ENCODE measurements at regions not wholly inside any gene's neighbourhood (a gene's known extent, or its start where the extent isn't known, plus 50 kb on each side); places are given as distances from the start of the nearest gene placed in this dataset.
"Not testable (repeated sequence)": the region's sequence is repeated elsewhere in the genome, so short reads cannot be mapped to it uniquely, and the experiment has no call there.

- intact Hi-C loops (cut with micrococcal nuclease), result no loop called here
- 70% methylated on average over 1 of the region's 1 CpG for WGBS (ENCODE audit: insufficient coverage)
- Mint-ChIP-seq H3K27me3 (no peaks in the 10 kb centered on the region), H3K9me3 (ENCODE audit: insufficient read depth) (no peaks in the 10 kb centered on the region), H3K4me1 (no peaks in the 10 kb centered on the region), H3K27ac (no peak overlapping the region), H3K4me3 (no peak overlapping the region)
- no peak for TF ChIP-seq EZH2 (IDR thresholded peaks at IDR 0.05; ENCODE audit: borderline replicate concordance, insufficient read depth, low read depth, low read length, poor library complexity, severe bottlenecking)
- TF ChIP-seq CTCF (IDR thresholded peaks at IDR 0.05), result no peak
- Histone ChIP-seq H3K9ac (ENCODE audit: low read length) (no peak overlapping the region), H3K36me3 (replicated peaks in 1 of 2; ENCODE audit: control extremely low read depth in 1 of 2, control insufficient read depth in 1 of 2, extremely low read depth in 1 of 2, insufficient read depth in 2 of 2, low read length in 1 of 2) (no peaks in the 10 kb centered on the region), H3K4me3 (ENCODE audit: control extremely low read depth in 1 of 5, extremely low read depth in 1 of 5, insufficient read depth in 1 of 5, low read depth in 2 of 5, low read length in 4 of 5) (no peak overlapping the region), H4K20me1 (ENCODE audit: control insufficient read depth, insufficient read depth, low read length, poor library complexity, severe bottlenecking) (no peaks in the 10 kb centered on the region), H3K79me2 (ENCODE audit: control insufficient read depth, insufficient read depth, low read length) (no peaks in the 10 kb centered on the region), H3K4me2 (replicated peaks; ENCODE audit: low read depth, low read length, poor library complexity, severe bottlenecking) (no peak overlapping the region), H3K4me1 (ENCODE audit: control insufficient read depth in 2 of 2, insufficient read depth in 2 of 2, low read length in 2 of 2) (no peaks in the 10 kb centered on the region), H3K27me3 (replicated peaks in 1 of 4; ENCODE audit: control extremely low read depth in 1 of 4, control insufficient read depth in 3 of 4, insufficient read depth in 4 of 4, low read length in 3 of 4) (no peaks in the 10 kb centered on the region), H3K27ac (ENCODE audit: low read length in 2 of 2) (no peak overlapping the region), H3K9me3 (ENCODE audit: control extremely low read depth in 1 of 3, control insufficient read depth in 2 of 3, insufficient read depth in 1 of 3, low read length in 2 of 3) (peaks cover 0 to 3% (median 1%) of the 10 kb centered on the region in 3 donors), H2AFZ (ENCODE audit: insufficient read depth, low read depth, low read length, poor library complexity, severe bottlenecking) (no peak overlapping the region)
- DNase-seq, result no peak
- ChIA-PET CTCF (no interaction called here), POLR2A (no interaction called here)
- no peak for ATAC-seq (ENCODE audit: low read depth)
These were observed 179.6 kb upstream of the LMO3 start for GRCh38 chr12:16785524-16785923.

- H3K27me3 ChIP-seq (replicated peaks in 1 of 4; ENCODE audit: control extremely low read depth in 1 of 4, control insufficient read depth in 3 of 4, insufficient read depth in 4 of 4, low read length in 3 of 4); H3K27ac Mint-ChIP-seq; H3K4me3 ChIP-seq (ENCODE audit: control extremely low read depth in 1 of 5, extremely low read depth in 1 of 5, insufficient read depth in 1 of 5, low read depth in 2 of 5, low read length in 4 of 5); H3K4me2 ChIP-seq (replicated peaks; ENCODE audit: low read depth, low read length, poor library complexity, severe bottlenecking); H3K4me1 ChIP-seq (ENCODE audit: control insufficient read depth in 2 of 2, insufficient read depth in 2 of 2, low read length in 2 of 2); H3K4me3 Mint-ChIP-seq; H3K79me2 ChIP-seq (ENCODE audit: control insufficient read depth, insufficient read depth, low read length); H3K9me3 Mint-ChIP-seq (ENCODE audit: insufficient read depth); ATAC-seq (ENCODE audit: low read depth); H3K9ac ChIP-seq (ENCODE audit: low read length); H3K9me3 ChIP-seq (ENCODE audit: control extremely low read depth in 1 of 3, control insufficient read depth in 2 of 3, insufficient read depth in 1 of 3, low read length in 2 of 3); H2AFZ ChIP-seq (ENCODE audit: insufficient read depth, low read depth, low read length, poor library complexity, severe bottlenecking); intact Hi-C loops (cut with micrococcal nuclease); H3K27me3 Mint-ChIP-seq; H4K20me1 ChIP-seq (ENCODE audit: control insufficient read depth, insufficient read depth, low read length, poor library complexity, severe bottlenecking); DNase-seq; H3K27ac ChIP-seq (ENCODE audit: low read length in 2 of 2); POLR2A ChIA-PET; H3K4me1 Mint-ChIP-seq; CTCF ChIA-PET; H3K36me3 ChIP-seq (replicated peaks in 1 of 2; ENCODE audit: control extremely low read depth in 1 of 2, control insufficient read depth in 1 of 2, extremely low read depth in 1 of 2, insufficient read depth in 2 of 2, low read length in 1 of 2): not testable (repeated sequence)
- 83% methylated on average over 1 of the region's 2 CpGs for WGBS (ENCODE audit: insufficient coverage)
These were observed 163.2 kb upstream of the LMO3 start for GRCh38 chr12:16769129-16769528.

Measured in B cell (primary cell).